Testis (tissue), 2 donors: ENCODE measurements at regions not wholly inside any gene's neighbourhood (a gene's known extent, or its start where the extent isn't known, plus 50 kb on each side); places are given as distances from the start of the nearest gene placed in this dataset.

Source experiments
- POLR2A ChIP-seq: fragments of 450-650 bp; IDR thresholded peaks from one replicate; pipeline ENCODE4 v1.6.1; 2017; ENCODE audit warnings: antibody characterized with exemption, mild to moderate bottlenecking, moderate library complexity
- TF ChIP-seq, protein P1 (sequence below), 3 experiments: fragments of 450-650 bp in 2 of 3; fragments of 200-600 bp in 1 of 3; sonication (generic) in 1 of 3; IDR thresholded peaks; one replicate each; pipeline ENCODE4 v1.5.1; 2016 to 2019; ENCODE audit warnings: antibody characterized with exemption in 3 of 3, mild to moderate bottlenecking in 2 of 3, moderate library complexity in 1 of 3

DNA sequence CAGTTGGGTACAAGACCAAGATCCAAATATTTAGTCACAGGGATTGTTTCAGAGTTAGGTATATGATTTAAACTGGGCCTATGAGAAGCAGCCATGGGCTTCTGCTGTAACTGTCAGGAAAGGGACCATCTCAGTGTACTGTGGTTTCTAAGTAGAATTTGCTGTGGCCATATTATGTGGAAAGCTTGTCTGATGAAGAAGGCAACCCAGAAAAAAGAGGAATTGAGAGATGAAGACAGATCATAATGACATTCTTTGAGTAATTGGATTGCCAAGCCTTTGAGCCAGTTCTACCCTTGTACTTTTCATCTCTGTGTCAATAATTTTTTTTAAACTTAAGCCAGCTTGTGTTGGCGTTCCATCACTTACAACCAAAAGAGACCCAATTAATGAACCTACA is 259.6 kb downstream of the NUP35 start:
- no peak for TF ChIP-seq POLR2A
- TF ChIP-seq, protein P1, sequence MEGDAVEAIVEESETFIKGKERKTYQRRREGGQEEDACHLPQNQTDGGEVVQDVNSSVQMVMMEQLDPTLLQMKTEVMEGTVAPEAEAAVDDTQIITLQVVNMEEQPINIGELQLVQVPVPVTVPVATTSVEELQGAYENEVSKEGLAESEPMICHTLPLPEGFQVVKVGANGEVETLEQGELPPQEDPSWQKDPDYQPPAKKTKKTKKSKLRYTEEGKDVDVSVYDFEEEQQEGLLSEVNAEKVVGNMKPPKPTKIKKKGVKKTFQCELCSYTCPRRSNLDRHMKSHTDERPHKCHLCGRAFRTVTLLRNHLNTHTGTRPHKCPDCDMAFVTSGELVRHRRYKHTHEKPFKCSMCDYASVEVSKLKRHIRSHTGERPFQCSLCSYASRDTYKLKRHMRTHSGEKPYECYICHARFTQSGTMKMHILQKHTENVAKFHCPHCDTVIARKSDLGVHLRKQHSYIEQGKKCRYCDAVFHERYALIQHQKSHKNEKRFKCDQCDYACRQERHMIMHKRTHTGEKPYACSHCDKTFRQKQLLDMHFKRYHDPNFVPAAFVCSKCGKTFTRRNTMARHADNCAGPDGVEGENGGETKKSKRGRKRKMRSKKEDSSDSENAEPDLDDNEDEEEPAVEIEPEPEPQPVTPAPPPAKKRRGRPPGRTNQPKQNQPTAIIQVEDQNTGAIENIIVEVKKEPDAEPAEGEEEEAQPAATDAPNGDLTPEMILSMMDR (IDR thresholded peaks at IDR 0.05) = no peak
